MM.1S (cell line): ENCODE measurements at regions not wholly inside any gene's neighbourhood (a gene's known extent, or its start where the extent isn't known, plus 50 kb on each side); places are given as distances from the start of the nearest gene placed in this dataset.

ENCODE experiments used
- DNase-seq: peaks from one replicate; pipeline ENCODE4 v3.0.0-alpha.2; 2015
- H2AFZ ChIP-seq: fragments of 300-600 bp; sonication (generic); 2 replicates; pipeline ENCODE4 v1.6.0; 2016; ENCODE audit warnings: antibody characterized with exemption, low read length
- H3F3A ChIP-seq: fragments of 300-600 bp; sonication (generic); 2 replicates; pipeline ENCODE4 v1.6.1; 2016; ENCODE audit warnings: mild to moderate bottlenecking, antibody characterized with exemption, low read length, moderate library complexity, mixed read lengths; ENCODE audit not compliant: insufficient read depth
- H3K27ac ChIP-seq: fragments of 300-600 bp; sonication (generic); 2 replicates; pipeline ENCODE4 v1.5.1; 2016; ENCODE audit warnings: mild to moderate bottlenecking, low read length
- H3K27me3 ChIP-seq: fragments of 300-600 bp; sonication (generic); replicated peaks from 2 replicates; pipeline ENCODE4 v1.6.0; 2016; ENCODE audit warnings: low read length; ENCODE audit not compliant: insufficient read depth
- H3K36me3 ChIP-seq: fragments of 300-600 bp; sonication (generic); replicated peaks from 2 replicates; pipeline ENCODE4 v1.6.1; 2016; ENCODE audit warnings: mild to moderate bottlenecking, low read length, mixed read lengths; ENCODE audit not compliant: insufficient read depth
- H3K4me1 ChIP-seq: fragments of 300-600 bp; sonication (generic); 2 replicates; pipeline ENCODE4 v1.6.1; 2016; ENCODE audit warnings: low read length, mixed read lengths
- H3K4me2 ChIP-seq: fragments of 300-600 bp; sonication (generic); 2 replicates; pipeline ENCODE4 v1.6.0; 2016; ENCODE audit warnings: low read depth, low read length
- H3K4me3 ChIP-seq: fragments of 300-600 bp; sonication (generic); 2 replicates; pipeline ENCODE4 v1.5.1; 2016; ENCODE audit warnings: low read length, mixed read lengths
- H3K79me2 ChIP-seq: fragments of 300-600 bp; sonication (generic); 2 replicates; pipeline ENCODE4 v1.6.1; 2016; ENCODE audit warnings: mixed run types, low read length, mixed read lengths
- H3K9ac ChIP-seq: fragments of 300-600 bp; sonication (generic); 2 replicates; pipeline ENCODE4 v1.6.1; 2016; ENCODE audit warnings: low read length, mixed read lengths
- H3K9me2 ChIP-seq: fragments of 300-600 bp; sonication (generic); replicated peaks from 2 replicates; pipeline ENCODE4 v1.6.1; 2016; ENCODE audit warnings: mild to moderate bottlenecking, low read length, mixed read lengths; ENCODE audit not compliant: insufficient read depth
- H3K9me3 ChIP-seq: fragments of 300-600 bp; sonication (generic); replicated peaks from 2 replicates; pipeline ENCODE4 v1.6.1; 2016; ENCODE audit warnings: mild to moderate bottlenecking, low read length, mixed read lengths; ENCODE audit not compliant: insufficient read depth
- H4K20me1 ChIP-seq: fragments of 300-600 bp; sonication (generic); 2 replicates; pipeline ENCODE4 v1.6.1; 2016; ENCODE audit warnings: mild to moderate bottlenecking, low read length, moderate library complexity, mixed read lengths; ENCODE audit not compliant: insufficient read depth
- EZH2 ChIP-seq: fragments of 300-600 bp; sonication (generic); optimal IDR thresholded peaks from 2 replicates; pipeline ENCODE3; 2017; ENCODE audit warnings: low read depth, mild to moderate bottlenecking, antibody characterized with exemption, low read length, mixed read lengths
- EZH2phosphoT487 ChIP-seq: fragments of 300-600 bp; sonication (generic); IDR thresholded peaks from 2 replicates; pipeline ENCODE4 v1.6.1; 2018; ENCODE audit warnings: antibody characterized with exemption, low read length
- TF ChIP-seq, protein P1 (sequence below): fragments of 300-600 bp; sonication (generic); IDR thresholded peaks from 2 replicates; pipeline ENCODE4 v1.5.1; 2016; ENCODE audit warnings: antibody characterized with exemption, low read length, mixed read lengths

DNA sequence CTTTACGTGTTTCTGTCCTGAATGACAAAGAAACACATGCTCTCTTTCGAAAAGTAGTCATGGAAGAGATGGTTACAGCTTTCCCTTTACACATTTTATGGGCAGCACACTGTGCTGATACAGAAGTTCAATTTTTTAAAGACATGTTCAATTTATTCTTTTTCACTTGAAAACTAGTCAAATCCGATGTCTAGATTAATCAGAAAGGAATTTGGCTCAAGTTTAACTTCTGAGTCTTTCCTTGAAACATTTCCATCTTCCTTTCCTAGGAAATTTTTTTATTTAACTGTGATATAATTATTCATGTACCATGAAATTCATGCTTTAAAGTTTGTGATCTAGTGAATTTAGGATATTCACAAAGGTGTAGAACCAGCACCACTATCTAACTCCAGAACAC lies 360.1 kb downstream of the TNS3 start:
- Histone ChIP-seq H3F3A (no peaks in the 10 kb centered on the region), H3K9ac (no peak overlapping the region), H3K27ac (no peak overlapping the region), H3K27me3 (no peaks in the 10 kb centered on the region), H3K9me3 (no peaks in the 10 kb centered on the region), H3K36me3 (no peaks in the 10 kb centered on the region), H4K20me1 (no peaks in the 10 kb centered on the region), H3K9me2 (no peaks in the 10 kb centered on the region), H3K4me3 (no peak overlapping the region), H3K4me2 (no peak overlapping the region), H3K4me1 (peaks cover 4% of the 10 kb centered on the region), H2AFZ (no peak overlapping the region), H3K79me2 (no peaks in the 10 kb centered on the region)
- no peak for TF ChIP-seq EZH2phosphoT487
- no peak for TF ChIP-seq EZH2
- TF ChIP-seq, protein P1, sequence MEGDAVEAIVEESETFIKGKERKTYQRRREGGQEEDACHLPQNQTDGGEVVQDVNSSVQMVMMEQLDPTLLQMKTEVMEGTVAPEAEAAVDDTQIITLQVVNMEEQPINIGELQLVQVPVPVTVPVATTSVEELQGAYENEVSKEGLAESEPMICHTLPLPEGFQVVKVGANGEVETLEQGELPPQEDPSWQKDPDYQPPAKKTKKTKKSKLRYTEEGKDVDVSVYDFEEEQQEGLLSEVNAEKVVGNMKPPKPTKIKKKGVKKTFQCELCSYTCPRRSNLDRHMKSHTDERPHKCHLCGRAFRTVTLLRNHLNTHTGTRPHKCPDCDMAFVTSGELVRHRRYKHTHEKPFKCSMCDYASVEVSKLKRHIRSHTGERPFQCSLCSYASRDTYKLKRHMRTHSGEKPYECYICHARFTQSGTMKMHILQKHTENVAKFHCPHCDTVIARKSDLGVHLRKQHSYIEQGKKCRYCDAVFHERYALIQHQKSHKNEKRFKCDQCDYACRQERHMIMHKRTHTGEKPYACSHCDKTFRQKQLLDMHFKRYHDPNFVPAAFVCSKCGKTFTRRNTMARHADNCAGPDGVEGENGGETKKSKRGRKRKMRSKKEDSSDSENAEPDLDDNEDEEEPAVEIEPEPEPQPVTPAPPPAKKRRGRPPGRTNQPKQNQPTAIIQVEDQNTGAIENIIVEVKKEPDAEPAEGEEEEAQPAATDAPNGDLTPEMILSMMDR = no peak
- DNase-seq = no peak

DNA sequence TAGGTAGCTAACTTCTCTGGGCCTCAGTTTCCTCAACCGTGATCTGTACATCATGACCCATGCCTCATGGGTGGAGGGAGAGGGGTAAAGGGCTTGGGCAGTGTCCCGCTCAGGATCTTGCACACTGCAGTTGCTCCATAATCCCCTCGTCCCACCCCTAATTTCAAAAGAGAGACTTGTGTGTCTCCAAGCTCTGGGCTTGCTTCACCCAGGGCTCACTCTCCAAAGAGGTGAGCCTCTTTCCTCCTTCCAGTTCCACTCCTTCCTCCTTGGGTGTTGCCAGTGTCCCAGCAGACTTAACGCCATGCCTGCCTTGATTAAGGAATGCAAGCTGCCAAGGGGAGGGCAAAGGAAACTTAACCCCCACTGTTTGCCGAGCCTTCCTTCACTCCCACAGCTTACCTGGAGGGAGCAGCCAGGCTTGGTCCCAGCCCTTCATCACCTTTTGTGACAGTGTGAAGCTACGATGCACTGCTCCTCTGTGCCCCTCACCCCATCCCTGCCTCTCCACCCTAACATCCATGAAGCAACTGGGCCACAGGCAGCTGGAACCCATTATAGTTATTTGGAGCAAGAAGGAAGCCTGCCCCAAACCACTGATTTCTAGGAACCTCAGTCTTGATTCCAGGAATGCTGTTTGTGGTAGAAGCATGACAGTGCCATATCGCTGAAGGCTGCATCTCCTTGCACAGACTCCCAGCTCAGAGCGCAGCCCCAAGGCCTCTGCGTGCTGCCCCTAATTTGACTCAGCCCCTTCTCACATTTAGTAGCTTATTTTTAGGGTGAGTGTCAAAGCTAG lies 363.3 kb downstream of the TNS3 start:
- Histone ChIP-seq H3K36me3 (no peaks in the 10 kb centered on the region), H3K9ac (no peak overlapping the region), H3F3A (no peaks in the 10 kb centered on the region), H3K4me3 (no peak overlapping the region), H3K27me3 (no peaks in the 10 kb centered on the region), H2AFZ (no peak overlapping the region), H3K9me2 (no peaks in the 10 kb centered on the region), H4K20me1 (no peaks in the 10 kb centered on the region), H3K4me2 (no peak overlapping the region), H3K4me1 (no peaks in the 10 kb centered on the region), H3K79me2 (no peaks in the 10 kb centered on the region), H3K9me3 (no peaks in the 10 kb centered on the region), H3K27ac (no peak overlapping the region)
- TF ChIP-seq EZH2phosphoT487 (no peak), EZH2 (no peak)
- TF ChIP-seq, protein P1 = no peak
- DNase-seq = no peak

DNA sequence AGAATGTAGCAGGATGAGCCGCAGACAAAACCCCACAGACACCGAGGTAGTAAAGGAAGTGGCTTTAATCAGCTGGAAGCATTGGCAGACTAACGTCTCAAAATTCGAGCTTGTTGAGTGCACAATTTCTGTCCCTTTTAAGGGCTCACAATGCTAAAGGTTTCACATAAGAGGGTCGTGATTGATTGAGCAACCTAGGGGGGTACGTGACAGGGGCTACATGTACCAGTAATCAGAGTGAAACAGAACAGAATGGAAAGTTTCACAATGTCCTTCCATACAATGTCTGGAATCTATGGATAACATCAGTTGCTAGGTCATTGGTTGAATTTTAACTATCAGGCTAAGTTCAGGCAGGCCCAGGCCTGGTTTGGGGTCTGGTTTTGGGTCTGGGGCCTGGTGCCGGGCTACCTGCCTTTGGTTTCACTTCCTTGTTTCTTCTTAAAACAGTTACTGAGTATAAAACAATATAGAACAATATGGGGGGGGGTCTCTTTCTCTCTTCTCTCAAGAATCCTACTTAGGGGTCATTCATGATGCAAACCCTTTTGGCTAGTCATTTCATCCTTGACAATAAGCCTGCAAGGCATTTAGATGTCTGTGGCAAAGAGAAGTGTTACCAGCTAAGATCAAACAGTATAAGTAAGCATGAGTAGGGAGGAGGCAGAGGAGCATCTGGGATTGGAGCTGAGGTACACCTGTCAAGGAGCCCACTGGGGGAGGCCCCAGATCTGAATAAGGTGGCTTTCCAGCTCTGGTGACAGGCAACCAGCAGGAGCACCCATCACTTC lies 364.1 kb downstream of the TNS3 start:
- Histone ChIP-seq H3F3A (no peaks in the 10 kb centered on the region), H3K4me1 (no peaks in the 10 kb centered on the region), H2AFZ (no peak overlapping the region), H3K79me2 (no peaks in the 10 kb centered on the region), H3K4me2 (no peak overlapping the region), H3K27me3 (no peaks in the 10 kb centered on the region), H3K9me2 (no peaks in the 10 kb centered on the region), H3K36me3 (no peaks in the 10 kb centered on the region), H4K20me1 (no peaks in the 10 kb centered on the region), H3K9ac (no peak overlapping the region), H3K9me3 (no peaks in the 10 kb centered on the region), H3K4me3 (no peak overlapping the region), H3K27ac (no peak overlapping the region)
- no peak for DNase-seq
- TF ChIP-seq EZH2 = no peak
- TF ChIP-seq, protein P1 = no peak
- TF ChIP-seq EZH2phosphoT487 = no peak
